HG03025 (cell line): ENCODE measurements at regions not wholly inside any gene's neighbourhood (a gene's known extent, or its start where the extent isn't known, plus 50 kb on each side); places are given as distances from the start of the nearest gene placed in this dataset.

Experiments
- ATAC-seq: cut with Tn5 transposase; IDR thresholded peaks from one replicate; pipeline ENCODE4 v1.9.1; 2021; ENCODE audit warnings: mild to moderate bottlenecking, moderate library complexity; ENCODE audit not compliant: unreplicated experiment, low FRiP score

DNA sequence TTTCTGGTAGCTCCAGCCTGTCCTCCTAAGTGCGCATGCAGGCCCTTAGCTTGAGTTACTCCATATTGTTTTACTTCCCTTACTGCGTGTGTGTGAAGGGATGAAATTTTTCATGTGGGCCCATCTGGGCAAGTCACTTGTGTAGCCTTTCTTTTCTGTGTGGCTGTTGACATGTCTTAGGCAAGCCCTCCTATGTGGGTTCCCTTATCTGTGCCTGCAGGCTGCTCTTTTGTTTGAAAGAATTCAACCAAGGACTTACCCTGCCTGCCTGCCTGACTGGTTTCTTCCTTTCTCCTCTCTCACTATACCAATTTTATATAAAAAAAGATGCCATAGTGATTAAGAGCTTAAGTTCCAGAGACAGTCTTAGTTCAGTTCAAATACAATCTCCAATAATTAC is 249.3 kb downstream of the ATG4C start:
- no peak for ATAC-seq

DNA sequence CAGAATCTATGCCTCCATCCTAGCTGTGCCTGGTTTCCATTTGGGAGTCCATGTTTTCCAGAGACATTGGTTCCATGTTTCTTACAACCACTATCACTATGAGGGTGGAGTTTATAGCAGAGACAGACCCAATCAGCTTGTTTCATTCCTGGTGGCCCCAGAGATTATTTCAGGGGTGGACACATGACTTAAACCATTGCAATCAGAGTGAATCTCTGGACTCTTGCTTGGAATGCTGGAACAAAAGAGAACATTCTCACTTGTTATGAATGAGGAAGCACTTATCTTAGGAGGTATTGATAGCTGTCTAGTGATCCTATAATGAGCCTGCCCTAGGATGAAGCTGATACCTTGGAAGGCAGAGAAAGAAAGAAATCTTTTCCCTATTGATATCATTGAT is 250.3 kb downstream of the ATG4C start:
- no peak for ATAC-seq

DNA sequence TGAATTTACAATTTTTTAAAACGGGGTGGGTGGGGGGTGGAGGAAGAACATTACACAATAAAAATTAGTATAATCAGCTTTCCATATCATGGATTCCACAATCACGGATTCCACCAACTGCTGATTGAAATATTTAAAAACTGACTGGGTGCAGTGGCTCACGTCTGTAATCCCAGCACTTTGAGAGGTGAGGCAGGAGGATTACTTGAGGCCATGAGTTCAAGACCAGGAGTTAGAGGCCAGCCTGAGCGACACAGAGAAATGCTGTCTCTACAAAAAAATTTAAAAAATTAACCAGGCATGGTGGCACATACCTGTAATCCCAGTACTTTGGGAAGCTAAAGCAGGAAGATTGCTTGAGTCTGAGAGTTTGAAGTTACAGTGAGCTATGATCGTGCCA is 254.7 kb downstream of the ATG4C start:
- no peak for ATAC-seq

DNA sequence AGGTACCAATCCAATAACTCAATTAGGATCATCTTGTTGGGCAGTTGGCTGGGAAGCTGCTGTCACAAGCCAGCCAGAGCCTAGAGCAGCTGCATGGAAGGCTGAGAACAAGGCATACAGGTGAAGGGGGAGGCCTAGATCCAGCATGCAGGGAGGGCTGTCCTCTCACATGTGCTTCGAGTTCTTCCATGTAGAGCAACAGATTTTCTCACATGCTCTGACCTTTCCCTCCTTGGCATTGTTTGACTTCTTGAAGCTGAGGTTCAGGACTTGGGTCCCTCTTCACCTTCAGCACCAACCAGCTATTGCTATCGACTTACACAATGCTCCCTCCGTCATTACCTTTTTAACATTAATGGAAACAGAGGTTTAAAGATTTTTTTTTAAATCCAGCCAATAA is 257.7 kb downstream of the ATG4C start:
- no peak for ATAC-seq

DNA sequence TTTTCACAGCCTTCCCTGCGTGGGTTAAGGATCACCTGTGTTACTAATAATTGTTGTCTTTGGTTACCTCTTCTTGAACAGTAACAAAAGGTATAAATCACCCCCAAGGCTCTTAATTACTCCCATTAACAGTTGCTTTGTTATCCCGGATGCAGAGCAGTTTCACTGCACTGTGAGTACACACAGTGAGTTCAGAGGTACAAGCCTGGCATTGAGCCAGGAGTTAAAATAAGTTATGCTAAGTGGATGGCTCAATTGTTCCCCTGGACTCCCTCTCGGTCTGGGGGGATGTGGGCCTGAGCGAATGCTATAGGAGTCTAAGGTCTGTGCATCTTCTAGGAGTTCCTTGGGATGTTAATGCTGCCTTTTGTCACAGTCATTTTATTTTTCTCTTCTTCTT is 258.3 kb downstream of the ATG4C start:
- ATAC-seq, result no peak

DNA sequence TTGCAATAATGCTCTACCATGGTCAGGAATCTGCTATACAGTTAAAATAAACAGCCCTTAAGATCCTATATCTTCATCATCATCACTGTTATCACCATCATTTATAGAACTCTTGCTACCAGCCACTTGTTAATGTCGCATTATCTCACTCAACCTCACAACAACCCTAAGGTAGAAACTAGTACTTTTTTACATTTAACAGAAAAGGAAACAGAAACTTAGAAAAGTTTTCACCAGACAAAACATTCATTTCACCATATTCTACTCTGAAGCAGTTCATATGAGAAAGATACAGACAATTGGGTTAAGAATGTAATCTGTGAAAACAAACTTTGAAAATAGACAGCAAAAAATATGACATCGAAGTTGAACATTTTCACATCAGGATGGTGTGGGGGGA is 262.6 kb downstream of the ATG4C start:
- no peak for ATAC-seq

DNA sequence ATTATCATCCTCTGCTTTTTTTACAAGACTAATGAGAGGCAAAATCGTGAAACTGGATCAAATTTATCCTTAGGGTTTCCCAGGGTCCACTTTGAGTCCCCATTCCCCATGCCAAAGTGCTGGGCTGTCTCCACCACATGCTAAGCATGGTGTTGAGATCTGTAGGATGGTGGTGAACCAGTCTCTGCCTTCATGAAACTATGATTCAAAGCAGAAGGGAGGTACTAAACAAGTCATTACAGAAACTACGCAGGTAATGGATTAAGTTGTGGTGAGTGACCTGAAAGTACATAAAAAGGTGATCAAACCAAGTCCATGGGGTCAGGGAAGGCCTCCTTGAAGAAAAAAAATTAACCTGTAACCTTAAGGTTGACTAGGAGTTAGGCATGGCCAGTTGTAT is 265.2 kb downstream of the ATG4C start:
- no peak for ATAC-seq

DNA sequence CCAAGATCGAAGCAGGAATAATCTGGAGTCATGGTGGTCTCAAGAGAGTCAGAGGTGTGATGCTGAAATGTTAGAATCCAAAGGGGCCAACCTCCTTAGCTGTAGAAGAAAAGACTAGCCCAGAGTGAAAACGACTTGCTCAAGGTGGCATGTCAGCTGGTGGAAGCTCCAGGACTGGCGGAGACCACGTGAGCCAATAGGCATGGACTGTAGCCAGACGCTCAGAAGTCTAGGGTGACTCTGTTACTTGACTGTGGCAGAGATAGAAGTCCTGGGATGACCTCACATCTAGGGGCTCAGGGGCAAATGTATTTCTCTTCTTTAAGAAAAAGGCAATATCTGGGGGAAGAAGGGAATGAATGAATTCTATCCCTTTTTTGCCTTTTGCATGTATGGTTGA is 267.4 kb downstream of the ATG4C start:
- ATAC-seq, result no peak

DNA sequence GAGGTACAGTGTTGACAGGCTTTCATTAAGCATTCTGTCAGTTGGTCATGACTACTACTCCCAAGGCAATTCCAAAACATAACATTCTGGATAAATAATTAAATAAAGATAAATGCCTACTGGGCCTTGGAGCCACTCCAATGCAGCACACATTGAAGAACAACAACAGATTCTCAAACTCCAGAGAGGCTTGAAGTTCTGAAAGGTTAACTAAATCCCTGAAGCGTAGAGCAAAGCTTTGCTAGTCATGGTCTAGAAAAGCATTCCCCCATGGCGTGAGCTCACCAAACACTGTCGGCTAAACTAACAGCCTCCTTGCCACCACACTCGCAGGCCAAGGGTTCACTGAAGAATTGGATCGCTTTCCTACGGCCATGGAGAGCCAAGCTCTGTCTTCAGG is 268.0 kb downstream of the ATG4C start:
- no peak for ATAC-seq

DNA sequence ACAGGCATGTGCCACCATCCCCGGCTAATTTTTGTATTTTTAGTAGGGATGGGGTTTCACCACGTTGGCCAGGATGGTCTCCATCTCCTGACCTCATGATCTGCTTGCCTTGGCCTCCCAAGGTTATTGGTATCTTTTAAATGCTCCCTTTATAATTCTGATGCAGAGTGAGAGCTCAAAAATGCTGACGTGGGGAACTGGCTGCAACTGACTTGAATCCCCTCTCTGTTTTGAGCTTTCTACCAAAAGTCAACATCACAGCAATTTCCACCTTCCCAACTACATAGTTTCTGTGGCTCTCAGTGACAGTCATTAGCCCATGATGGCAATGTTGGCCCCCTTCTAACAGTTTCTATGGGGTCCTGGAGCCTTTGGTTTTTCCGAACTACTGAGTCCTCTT is 268.2 kb upstream of the FOXD3 start:
- no peak for ATAC-seq

DNA sequence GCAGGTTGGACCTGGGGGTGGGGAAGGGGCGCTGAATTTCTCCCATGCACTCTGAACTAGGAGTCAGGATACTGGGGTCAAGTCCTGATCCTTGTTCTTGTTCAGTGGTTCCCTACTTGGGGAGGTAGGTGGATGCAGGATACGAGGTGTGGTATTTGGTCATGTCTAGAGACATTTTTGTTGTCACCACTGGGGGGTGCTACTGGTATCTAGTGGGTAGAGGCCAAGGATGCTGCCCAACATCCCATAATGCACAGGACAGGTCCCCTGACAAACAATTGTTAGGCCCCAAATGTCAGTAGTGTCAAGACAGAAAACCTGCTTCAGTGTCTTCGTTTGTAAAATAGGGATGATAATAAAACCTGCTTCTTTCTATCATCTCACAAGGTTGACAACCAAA is 259.0 kb upstream of the FOXD3 start:
- ATAC-seq, result no peak

DNA sequence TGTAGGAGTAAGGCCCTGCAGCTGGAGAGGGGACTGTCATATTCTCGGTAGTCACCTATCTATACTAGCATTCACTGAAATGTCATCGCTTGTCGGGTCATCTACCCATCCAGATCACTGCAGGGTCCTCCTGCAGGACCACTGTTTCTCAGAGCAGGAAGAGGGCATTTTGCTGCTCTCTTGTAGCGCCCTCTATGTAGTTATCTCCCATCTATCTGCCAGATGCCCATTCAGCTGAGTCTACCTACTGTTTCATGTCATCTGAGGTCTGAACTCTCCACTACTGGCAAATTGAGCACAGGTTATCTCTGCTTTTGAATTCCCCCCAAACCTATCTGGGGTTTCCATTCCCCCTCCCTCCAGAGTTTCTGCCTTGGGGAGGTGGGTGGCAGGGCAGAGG is 258.2 kb upstream of the FOXD3 start:
- ATAC-seq, result no peak

DNA sequence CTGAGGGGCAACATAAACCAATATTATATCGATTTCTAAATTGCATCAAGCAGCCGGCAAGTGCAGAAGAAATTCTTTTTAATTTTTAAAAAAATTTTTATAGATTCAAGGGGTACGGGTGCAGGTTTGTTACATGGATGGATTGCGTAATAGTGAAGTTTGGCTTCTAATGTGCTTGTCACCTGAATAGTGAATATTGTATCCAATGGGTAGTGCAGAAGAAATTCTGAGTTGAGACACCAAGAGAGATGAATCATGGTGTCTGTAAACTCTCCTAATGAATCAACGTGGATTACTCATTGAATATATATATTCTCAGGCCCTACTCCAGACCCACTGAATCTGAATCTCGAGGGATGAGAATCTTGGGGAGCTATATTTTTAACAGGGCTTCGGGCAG is 253.7 kb upstream of the FOXD3 start:
- no peak for ATAC-seq

DNA sequence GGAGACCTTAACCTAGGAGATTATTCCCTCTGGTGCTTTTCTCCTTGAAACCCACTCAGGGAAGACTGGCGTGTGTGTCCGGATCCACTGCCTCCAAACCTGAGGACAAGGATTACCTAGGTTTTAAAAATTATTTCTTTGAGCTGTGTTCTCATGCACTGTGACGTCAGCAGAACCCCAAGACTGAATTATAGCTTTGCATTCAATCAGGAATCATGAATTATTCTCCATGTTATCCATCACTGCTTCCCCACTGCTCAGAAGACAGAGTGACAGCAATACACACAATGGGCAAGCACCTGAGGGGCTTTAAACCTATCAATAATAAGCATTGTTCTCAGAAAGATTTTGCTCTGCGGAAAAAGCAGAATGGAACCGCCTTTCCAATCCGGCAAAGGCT is 253.2 kb upstream of the FOXD3 start:
- ATAC-seq, result no peak

DNA sequence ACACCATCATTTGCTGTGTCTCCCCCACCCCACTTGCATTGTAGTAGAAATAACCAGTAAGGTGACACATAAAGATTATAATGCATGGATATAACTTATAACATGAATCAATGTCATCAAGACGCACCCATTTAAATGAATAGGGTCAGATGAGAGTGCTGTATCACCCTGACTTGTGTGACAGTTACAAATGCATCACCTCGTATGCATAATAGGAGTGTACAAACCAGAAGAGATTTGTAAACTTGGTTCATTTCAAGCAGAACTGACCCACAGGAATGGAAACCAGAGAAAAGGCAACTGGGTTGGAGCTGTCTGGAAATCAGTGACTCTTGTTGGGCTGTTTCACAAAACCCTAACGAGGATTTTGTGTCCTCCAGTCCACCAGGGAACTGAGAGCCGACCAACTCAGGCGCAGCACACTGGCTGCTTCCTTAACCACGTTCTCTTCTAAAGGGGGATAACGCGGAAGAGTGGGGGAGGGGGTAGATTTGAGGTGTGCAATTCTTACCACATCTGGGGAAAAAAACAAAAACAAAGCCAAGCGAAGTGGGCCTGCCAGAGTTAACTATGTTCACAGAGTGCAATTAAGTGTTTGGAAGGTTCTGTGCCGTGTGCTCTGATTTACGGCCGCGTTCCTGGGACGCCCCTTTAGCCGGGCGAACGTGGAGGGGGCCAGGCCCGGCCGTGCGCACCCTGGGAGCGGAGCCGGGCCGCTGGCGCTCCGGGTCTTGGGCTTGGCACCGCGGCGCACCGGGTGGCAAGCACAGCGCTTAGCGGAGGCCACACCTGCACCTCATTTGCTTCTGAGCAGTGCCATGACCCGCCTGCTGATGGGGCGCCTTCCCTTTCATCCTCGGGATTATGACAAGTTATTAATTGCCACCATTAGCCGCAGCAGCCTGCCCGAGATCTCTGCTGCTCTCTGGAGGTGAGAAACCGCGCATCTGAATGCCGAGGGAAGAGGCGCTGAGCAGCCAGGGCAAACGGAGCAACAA is 248.8 kb upstream of the FOXD3 start:
- no peak for ATAC-seq

DNA sequence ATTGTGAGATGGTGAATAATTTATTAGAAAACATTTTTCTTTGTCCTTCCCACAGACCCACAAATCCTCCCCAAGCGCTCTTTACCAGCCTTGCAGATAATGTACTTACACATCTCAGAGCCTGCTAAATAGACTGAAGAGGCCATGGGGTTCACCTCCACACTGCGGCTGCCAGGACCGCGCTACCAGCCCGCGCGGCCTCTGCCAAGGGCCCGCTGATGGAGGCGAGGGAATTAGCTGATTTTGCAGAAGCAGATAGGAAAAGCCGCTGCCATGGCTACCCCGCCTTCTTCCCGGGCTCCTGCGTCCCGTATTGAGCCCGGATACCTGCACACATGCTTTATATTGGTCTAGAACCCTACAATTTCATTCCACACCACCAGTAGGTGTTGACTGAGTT is 248.0 kb upstream of the FOXD3 start:
- ATAC-seq, result no peak

DNA sequence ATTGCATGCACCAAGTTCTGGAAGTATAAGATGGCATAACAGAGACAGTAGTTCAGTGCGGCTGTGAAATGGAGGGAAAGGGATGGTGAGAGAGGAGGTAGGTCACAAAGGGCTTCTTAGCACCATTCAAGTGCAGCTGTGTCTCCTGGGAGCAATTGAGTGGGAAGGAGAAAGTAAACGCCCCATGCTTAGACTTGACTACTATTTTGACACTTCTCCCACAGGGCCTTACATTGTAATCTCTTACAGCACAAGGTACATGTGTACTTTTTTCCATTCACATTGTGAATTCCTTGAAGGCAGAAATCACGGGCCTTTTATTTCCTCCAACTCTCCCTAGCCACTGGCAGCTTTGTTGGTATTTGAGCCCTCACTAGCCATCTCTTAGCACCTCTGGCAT is 239.6 kb upstream of the FOXD3 start:
- ATAC-seq, result no peak

DNA sequence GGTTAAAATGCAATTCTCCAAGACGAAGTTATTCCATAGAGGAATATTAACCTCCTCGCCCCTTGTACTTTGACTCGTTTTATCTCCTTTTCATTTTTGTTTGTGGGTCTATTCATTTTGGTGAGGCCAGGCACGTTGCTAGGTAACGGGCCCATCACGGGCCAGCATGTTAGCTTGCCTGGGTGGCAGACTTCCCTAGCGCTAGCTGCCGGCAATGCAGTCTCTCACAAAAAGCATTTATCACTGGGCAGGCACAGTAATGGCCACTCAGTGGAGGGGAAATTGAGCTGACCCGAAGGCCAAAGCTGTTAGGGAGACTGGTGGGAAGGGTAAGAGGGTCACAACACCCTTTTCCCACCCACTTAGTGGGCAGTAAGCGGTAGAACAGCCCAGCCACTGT is 234.4 kb upstream of the FOXD3 start:
- no peak for ATAC-seq

DNA sequence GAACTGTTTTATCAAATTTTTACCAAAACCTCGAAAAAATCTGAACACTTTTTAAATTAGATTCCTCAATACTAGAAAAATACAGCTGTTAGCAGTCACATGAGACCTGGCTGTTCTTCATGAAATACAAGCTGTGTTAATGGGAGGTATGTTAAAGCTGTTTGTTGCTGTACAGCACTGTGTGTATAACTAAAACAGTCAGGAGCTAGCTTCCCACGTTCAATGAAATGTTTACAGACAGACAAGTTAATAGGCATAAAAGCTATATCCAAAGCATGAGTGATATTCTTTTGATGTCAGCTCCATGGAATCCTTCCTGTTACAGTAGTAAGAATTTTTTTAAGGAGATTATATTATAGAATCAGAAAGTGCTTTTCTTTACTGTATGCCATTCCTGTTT is 223.2 kb upstream of the FOXD3 start:
- no peak for ATAC-seq

DNA sequence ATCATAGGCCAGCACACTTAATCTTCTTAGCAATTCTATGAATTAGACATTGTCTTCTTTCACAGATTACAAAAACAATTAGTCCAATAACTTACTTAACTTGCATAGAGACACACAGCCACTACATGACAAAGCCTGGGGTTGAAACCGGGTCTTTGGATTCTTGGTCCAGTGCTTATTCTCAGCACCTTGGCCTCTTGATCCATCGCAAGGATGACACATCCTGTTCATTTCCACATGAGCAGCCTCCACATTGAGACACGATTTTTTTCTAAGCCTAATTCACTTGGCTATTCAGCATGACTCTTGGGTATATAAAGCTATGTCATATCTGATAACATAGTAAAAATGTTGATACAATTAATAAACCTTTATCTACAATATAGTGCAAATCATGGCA is 221.0 kb upstream of the FOXD3 start:
- no peak for ATAC-seq

DNA sequence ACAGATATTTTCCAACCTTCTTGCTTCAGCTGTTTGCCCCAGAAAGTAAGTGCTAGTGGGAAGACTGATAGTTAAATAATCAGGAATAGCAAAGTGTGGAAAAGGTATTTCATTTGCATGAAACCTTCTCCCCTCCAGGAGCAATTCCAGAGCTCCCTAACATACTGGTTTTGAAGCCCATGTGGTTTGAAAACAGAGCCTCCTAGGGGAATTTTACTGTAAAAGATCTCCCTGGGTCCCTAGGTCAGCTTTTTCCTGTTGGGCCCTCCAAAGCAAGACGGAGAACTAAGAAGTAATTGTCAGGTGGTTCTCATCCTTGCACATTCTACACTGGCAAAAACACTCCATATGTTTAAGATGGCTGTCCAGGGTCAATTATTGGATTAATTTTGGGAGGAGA is 218.7 kb upstream of the FOXD3 start:
- no peak for ATAC-seq

DNA sequence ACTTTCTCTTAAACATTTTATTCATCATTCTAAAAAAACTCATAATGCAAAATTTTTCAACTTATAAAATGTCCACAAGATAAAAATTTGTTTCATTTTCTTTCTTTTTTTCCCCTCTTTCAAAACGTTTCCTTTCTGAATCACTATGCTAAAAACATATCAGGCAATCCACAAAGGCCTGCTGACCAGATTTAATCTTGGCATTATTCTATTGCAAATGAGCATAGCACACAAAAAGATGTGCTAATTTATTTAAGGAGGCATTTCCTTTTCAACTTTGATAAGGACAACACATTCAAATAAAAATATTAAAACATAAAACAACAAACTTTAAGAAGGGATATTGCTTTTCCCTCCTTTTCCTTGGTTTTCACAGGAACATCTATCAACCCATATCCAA is 215.3 kb upstream of the FOXD3 start:
- ATAC-seq, result no peak

DNA sequence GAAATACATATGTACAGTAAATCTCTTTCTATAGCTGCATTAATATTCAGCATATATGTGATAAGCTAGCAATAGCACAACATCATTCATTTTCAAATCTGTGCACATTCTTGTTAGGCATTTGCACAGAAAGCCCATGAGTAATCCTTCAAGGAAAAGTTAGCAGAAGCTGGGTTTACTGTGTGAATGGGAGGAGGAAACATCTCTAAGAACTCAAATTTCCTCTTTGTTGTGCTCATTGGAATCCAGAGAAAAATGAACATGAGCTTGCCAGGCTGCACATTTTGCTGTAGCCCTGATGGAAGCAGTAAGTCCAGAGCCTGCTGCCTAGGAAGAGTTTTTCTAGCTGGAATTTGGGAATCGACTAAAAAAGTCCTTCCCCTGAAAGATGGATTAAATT is 214.2 kb upstream of the FOXD3 start:
- ATAC-seq, result no peak
